KMS-11 (cell line): ENCODE measurements at regions not wholly inside any gene's neighbourhood (a gene's known extent, or its start where the extent isn't known, plus 50 kb on each side); places are given as distances from the start of the nearest gene placed in this dataset.
"Not testable (repeated sequence)": the region's sequence is repeated elsewhere in the genome, so short reads cannot be mapped to it uniquely, and the experiment has no call there.

Experiments used
- H2AFZ ChIP-seq: fragments of 200-600 bp; sonication (generic); 2 replicates; pipeline ENCODE4 v1.6.1; 2016; ENCODE audit warnings: antibody characterized with exemption, mixed run types, low read depth
- H3K27ac ChIP-seq: fragments of 200-600 bp; sonication (generic); 2 replicates; pipeline ENCODE4 v1.6.1; 2016; ENCODE audit warnings: mild to moderate bottlenecking, mixed run types
- H3K27me3 ChIP-seq: fragments of 200-600 bp; sonication (generic); 2 replicates; pipeline ENCODE4 v1.6.1; 2017; ENCODE audit warnings: mild to moderate bottlenecking, low read depth, mixed run types, moderate library complexity; ENCODE audit not compliant: insufficient read depth
- H3K36me3 ChIP-seq: fragments of 200-600 bp; sonication (generic); 2 replicates; pipeline ENCODE4 v1.6.1; 2017; ENCODE audit warnings: mild to moderate bottlenecking, mixed run types; ENCODE audit not compliant: insufficient read depth
- H3K4me1 ChIP-seq: fragments of 200-600 bp; sonication (generic); 2 replicates; pipeline ENCODE4 v1.6.1; 2016; ENCODE audit warnings: mild to moderate bottlenecking, low read depth, mixed run types; ENCODE audit not compliant: poor library complexity, severe bottlenecking
- H3K4me2 ChIP-seq: fragments of 200-600 bp; sonication (generic); 2 replicates; pipeline ENCODE4 v1.7.0; 2016; ENCODE audit warnings: mild to moderate bottlenecking, mixed run types
- H3K4me3 ChIP-seq: fragments of 200-600 bp; sonication (generic); IDR thresholded peaks from 2 replicates; pipeline ENCODE4 v1.6.1; 2017; ENCODE audit warnings: low read depth, low read length, mixed read lengths; ENCODE audit not compliant: insufficient read depth
- H3K79me2 ChIP-seq: fragments of 200-600 bp; sonication (generic); 2 replicates; pipeline ENCODE4 v1.6.1; 2016; ENCODE audit warnings: low read depth, mixed run types; ENCODE audit not compliant: insufficient read depth
- H3K9ac ChIP-seq: fragments of 200-600 bp; sonication (generic); 2 replicates; pipeline ENCODE4 v1.6.1; 2016; ENCODE audit warnings: mild to moderate bottlenecking, mixed run types
- H4K20me1 ChIP-seq: fragments of 200-600 bp; sonication (generic); 2 replicates; pipeline ENCODE4 v1.6.1; 2016; ENCODE audit warnings: mild to moderate bottlenecking, mixed run types; ENCODE audit not compliant: insufficient read depth
- CTCF ChIP-seq: fragments of 200-600 bp; sonication (generic); conservative IDR thresholded peaks from 2 replicates; pipeline ENCODE4 v1.6.1; 2017; ENCODE audit warnings: low read depth, mild to moderate bottlenecking, antibody characterized with exemption, low read length, moderate library complexity, mixed read lengths

- Histone ChIP-seq H4K20me1 (no peaks in the 10 kb centered on the region), H3K27ac (no peak overlapping the region), H3K9ac (no peak overlapping the region), H3K79me2 (no peaks in the 10 kb centered on the region), H3K36me3 (no peaks in the 10 kb centered on the region), H3K4me2 (no peak overlapping the region), H3K4me1 (no peaks in the 10 kb centered on the region), H2AFZ (no peak overlapping the region), H3K4me3 (no peak overlapping the region), H3K27me3 (no peaks in the 10 kb centered on the region)
- TF ChIP-seq CTCF: no peak
Measured at GRCh38 chr16:47904691-47905090, 251.1 kb downstream of the ABCC12 start.

- H3K4me3 ChIP-seq: no peak overlapping the region
- H2AFZ ChIP-seq: no peak overlapping the region
- H3K27ac ChIP-seq: no peak overlapping the region
- H3K36me3 ChIP-seq: no peaks in the 10 kb centered on the region
- no peaks in the 10 kb centered on the region for H4K20me1 ChIP-seq
- H3K79me2 ChIP-seq: no peaks in the 10 kb centered on the region
- H3K4me2 ChIP-seq: no peak overlapping the region
- TF ChIP-seq CTCF: no peak
- H3K27me3 ChIP-seq: no peaks in the 10 kb centered on the region
- no peaks in the 10 kb centered on the region for H3K4me1 ChIP-seq
- H3K9ac ChIP-seq: no peak overlapping the region
Measured at GRCh38 chr16:47903470-47903869, 252.3 kb downstream of the ABCC12 start.

- not testable (repeated sequence) for H3K27ac ChIP-seq, H3K79me2 ChIP-seq, H3K36me3 ChIP-seq, H3K4me1 ChIP-seq, H3K27me3 ChIP-seq, H3K9ac ChIP-seq, H2AFZ ChIP-seq, H3K4me2 ChIP-seq, H3K4me3 ChIP-seq, H4K20me1 ChIP-seq
Measured at GRCh38 chr16:47897105-47897504, 258.7 kb downstream of the ABCC12 start.

- Histone ChIP-seq H2AFZ (no peak overlapping the region), H3K27ac (no peak overlapping the region), H4K20me1 (no peaks in the 10 kb centered on the region), H3K27me3 (no peaks in the 10 kb centered on the region), H3K4me2 (no peak overlapping the region), H3K36me3 (no peaks in the 10 kb centered on the region), H3K9ac (no peak overlapping the region), H3K4me3 (no peak overlapping the region), H3K79me2 (no peaks in the 10 kb centered on the region), H3K4me1 (no peaks in the 10 kb centered on the region)
- TF ChIP-seq CTCF: no peak
Measured at GRCh38 chr16:47895146-47895545, 260.6 kb downstream of the ABCC12 start.

- Histone ChIP-seq H3K36me3 (no peaks in the 10 kb centered on the region), H3K79me2 (no peaks in the 10 kb centered on the region), H3K4me1 (no peaks in the 10 kb centered on the region), H3K9ac (no peak overlapping the region), H3K4me2 (no peak overlapping the region), H2AFZ (no peak overlapping the region), H3K27me3 (no peaks in the 10 kb centered on the region), H4K20me1 (no peaks in the 10 kb centered on the region), H3K27ac (no peak overlapping the region), H3K4me3 (no peak overlapping the region)
- no peak for TF ChIP-seq CTCF
Measured at GRCh38 chr16:47892999-47893398, 262.8 kb downstream of the ABCC12 start.
